ENCODE measurements at regions not wholly inside any gene's neighbourhood (a gene's known extent, or its start where the extent isn't known, plus 50 kb on each side); places are given as distances from the start of the nearest gene placed in this dataset.

DNA sequence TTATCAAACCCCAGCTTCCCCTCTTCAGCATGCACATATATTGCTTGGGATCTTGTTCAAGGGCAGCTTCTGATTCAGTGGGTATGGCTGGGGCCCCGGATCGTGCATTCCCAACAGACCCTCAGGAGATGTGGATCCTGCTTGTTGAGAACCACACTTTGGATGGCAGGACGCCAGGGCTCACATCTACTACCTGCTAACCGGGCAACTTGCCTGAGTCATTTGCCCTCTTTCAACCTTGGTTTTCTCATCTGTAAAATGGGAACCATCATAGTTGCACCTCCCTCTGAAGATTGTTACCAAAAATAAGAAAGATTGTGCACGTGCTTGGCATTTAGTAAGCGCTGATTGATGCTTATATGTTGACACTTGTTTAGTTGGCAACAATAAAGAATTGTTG, 154.6 kb downstream of the ACKR3 start:
- TF ChIP-seq, protein P1, sequence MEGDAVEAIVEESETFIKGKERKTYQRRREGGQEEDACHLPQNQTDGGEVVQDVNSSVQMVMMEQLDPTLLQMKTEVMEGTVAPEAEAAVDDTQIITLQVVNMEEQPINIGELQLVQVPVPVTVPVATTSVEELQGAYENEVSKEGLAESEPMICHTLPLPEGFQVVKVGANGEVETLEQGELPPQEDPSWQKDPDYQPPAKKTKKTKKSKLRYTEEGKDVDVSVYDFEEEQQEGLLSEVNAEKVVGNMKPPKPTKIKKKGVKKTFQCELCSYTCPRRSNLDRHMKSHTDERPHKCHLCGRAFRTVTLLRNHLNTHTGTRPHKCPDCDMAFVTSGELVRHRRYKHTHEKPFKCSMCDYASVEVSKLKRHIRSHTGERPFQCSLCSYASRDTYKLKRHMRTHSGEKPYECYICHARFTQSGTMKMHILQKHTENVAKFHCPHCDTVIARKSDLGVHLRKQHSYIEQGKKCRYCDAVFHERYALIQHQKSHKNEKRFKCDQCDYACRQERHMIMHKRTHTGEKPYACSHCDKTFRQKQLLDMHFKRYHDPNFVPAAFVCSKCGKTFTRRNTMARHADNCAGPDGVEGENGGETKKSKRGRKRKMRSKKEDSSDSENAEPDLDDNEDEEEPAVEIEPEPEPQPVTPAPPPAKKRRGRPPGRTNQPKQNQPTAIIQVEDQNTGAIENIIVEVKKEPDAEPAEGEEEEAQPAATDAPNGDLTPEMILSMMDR (IDR thresholded peaks at IDR 0.05), result no peak
- no peak for TF ChIP-seq POLR2A (IDR thresholded peaks at IDR 0.05)
